Osteoblast (primary cell): ENCODE measurements at regions not wholly inside any gene's neighbourhood (a gene's known extent, or its start where the extent isn't known, plus 50 kb on each side); places are given as distances from the start of the nearest gene placed in this dataset.

Source experiments
- DNase-seq: peaks from one replicate; pipeline ENCODE4 v3.0.0; 2011; ENCODE audit warnings: low spot score, mixed read lengths; ENCODE audit not compliant: insufficient read length; ENCODE audit errors: missing footprints
- H2AFZ ChIP-seq: 2 replicates; pipeline ENCODE4 v1.6.0; 2011; ENCODE audit warnings: mild to moderate bottlenecking, low read length
- H3K27ac ChIP-seq: 2 replicates; pipeline ENCODE4 v1.5.1; 2011; ENCODE audit warnings: mild to moderate bottlenecking, low read depth, low read length, moderate library complexity
- H3K27me3 ChIP-seq: 2 replicates; pipeline ENCODE4 v1.6.0; 2012; ENCODE audit warnings: mild to moderate bottlenecking, control low read depth, inconsistent platforms, low read length, moderate library complexity; ENCODE audit not compliant: insufficient read depth
- H3K36me3 ChIP-seq: 2 replicates; pipeline ENCODE4 v1.5.1; 2011; ENCODE audit warnings: mild to moderate bottlenecking, low read length, control low read depth, moderate library complexity; ENCODE audit not compliant: insufficient read depth
- H3K4me1 ChIP-seq: 2 replicates; pipeline ENCODE4 v1.5.1; 2011; ENCODE audit warnings: mild to moderate bottlenecking, low read length, control low read depth, moderate library complexity; ENCODE audit not compliant: insufficient read depth
- H3K4me2 ChIP-seq: 2 replicates; pipeline ENCODE4 v1.6.0; 2011; ENCODE audit warnings: mild to moderate bottlenecking, low read length; ENCODE audit not compliant: insufficient read depth
- H3K4me3 ChIP-seq: fragments of 200-600 bp; sonication (generic); 3 replicates; pipeline ENCODE4 v1.5.1; 2012; ENCODE audit warnings: mild to moderate bottlenecking, low read length, inconsistent platforms; ENCODE audit not compliant: insufficient read depth
- H3K79me2 ChIP-seq: 2 replicates; pipeline ENCODE4 v1.6.0; 2012; ENCODE audit warnings: mild to moderate bottlenecking, low read length, control low read depth, inconsistent platforms; ENCODE audit not compliant: insufficient read depth
- H3K9me3 ChIP-seq: 2 replicates; pipeline ENCODE4 v1.5.1; 2011; ENCODE audit warnings: low read depth, low read length, control low read depth
- H4K20me1 ChIP-seq: 2 replicates; pipeline ENCODE4 v1.6.0; 2012; ENCODE audit warnings: mild to moderate bottlenecking, low read length, control low read depth; ENCODE audit not compliant: insufficient read depth
- CTCF ChIP-seq: IDR thresholded peaks from 2 replicates; pipeline ENCODE4 v1.5.1; 2011; ENCODE audit warnings: mild to moderate bottlenecking, low read depth, low read length, moderate library complexity; ENCODE audit errors: extremely low read depth

GRCh38 chr2:187956906-187957534, 334.7 kb upstream of the GULP1 start:
- H3K4me2 ChIP-seq, result no peak overlapping the region
- no peak overlapping the region for H3K4me3 ChIP-seq
- TF ChIP-seq CTCF, result no peak
- H2AFZ ChIP-seq, result no peak overlapping the region
- H3K9me3 ChIP-seq, result no peaks in the 10 kb centered on the region
- DNase-seq, result no peak
- H3K4me1 ChIP-seq, result no peaks in the 10 kb centered on the region
- H3K27me3 ChIP-seq, result no peaks in the 10 kb centered on the region
- no peaks in the 10 kb centered on the region for H4K20me1 ChIP-seq
- H3K79me2 ChIP-seq, result no peaks in the 10 kb centered on the region
- no peak overlapping the region for H3K27ac ChIP-seq
- no peaks in the 10 kb centered on the region for H3K36me3 ChIP-seq

DNA sequence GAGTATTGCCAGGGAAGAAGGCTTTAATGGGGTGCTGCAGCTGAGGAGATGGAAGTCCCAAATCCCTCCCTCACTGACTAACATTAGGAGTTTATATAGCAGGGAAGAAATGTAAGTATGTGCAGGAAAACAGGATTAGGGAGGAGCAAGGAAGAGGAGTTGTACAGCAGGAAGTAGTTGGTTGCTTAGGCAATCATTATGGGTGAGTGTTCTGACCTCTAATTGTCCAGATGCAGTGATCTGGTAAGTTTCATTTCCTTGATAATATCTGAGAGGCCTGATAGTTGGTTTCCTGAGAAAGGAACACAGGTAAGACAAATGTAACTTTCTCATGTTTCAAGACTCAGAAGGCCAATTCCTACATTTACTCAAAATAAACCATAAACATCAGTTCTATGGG, 331.9 kb upstream of the GULP1 start:
- Histone ChIP-seq H3K27ac (no peak overlapping the region), H3K27me3 (no peaks in the 10 kb centered on the region), H3K4me1 (no peaks in the 10 kb centered on the region), H3K4me3 (no peak overlapping the region), H3K79me2 (no peaks in the 10 kb centered on the region), H4K20me1 (no peaks in the 10 kb centered on the region), H3K36me3 (no peaks in the 10 kb centered on the region), H3K4me2 (no peak overlapping the region), H3K9me3 (no peaks in the 10 kb centered on the region), H2AFZ (no peak overlapping the region)
- no peak for DNase-seq
- TF ChIP-seq CTCF, result no peak

DNA sequence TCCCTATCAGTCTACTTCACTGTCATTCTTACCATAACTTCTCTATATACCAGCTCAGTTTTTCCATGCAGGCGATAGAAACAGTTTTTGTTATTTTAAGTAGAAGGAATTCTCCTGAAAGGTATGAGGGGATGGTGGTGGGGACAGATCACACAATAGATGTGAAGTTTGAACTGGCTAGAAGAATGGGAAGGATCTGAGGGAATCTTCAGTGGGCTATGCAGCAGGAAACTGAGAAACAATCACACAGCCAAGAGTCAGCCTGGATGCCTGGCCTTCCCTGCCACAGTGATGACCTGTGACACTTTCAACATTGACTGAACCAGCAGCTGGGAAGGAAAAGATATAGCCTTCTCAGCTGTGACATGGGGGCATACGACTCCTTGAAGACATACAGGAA, 329.1 kb upstream of the GULP1 start:
- no peak overlapping the region for H2AFZ ChIP-seq
- DNase-seq, result no peak
- TF ChIP-seq CTCF, result no peak

GRCh38 chr2:187964746-187965145, 326.9 kb upstream of the GULP1 start:
- no peak for DNase-seq
- H3K4me2 ChIP-seq, result no peak overlapping the region
- H3K4me1 ChIP-seq, result no peaks in the 10 kb centered on the region
- no peaks in the 10 kb centered on the region for H3K36me3 ChIP-seq
- H2AFZ ChIP-seq, result no peak overlapping the region
- H3K79me2 ChIP-seq, result no peaks in the 10 kb centered on the region
- H3K27ac ChIP-seq, result no peak overlapping the region
- no peak overlapping the region for H3K4me3 ChIP-seq
- TF ChIP-seq CTCF, result no peak
- H3K9me3 ChIP-seq, result no peaks in the 10 kb centered on the region
- H4K20me1 ChIP-seq, result no peaks in the 10 kb centered on the region
- no peaks in the 10 kb centered on the region for H3K27me3 ChIP-seq

More for the DNA sequence above, 329.1 kb upstream of the GULP1 start:
- Histone ChIP-seq H3K36me3 (no peaks in the 10 kb centered on the region), H4K20me1 (no peaks in the 10 kb centered on the region), H3K27ac (no peak overlapping the region), H3K4me1 (no peaks in the 10 kb centered on the region), H3K4me2 (no peak overlapping the region), H3K27me3 (no peaks in the 10 kb centered on the region), H3K79me2 (no peaks in the 10 kb centered on the region), H3K9me3 (no peaks in the 10 kb centered on the region), H3K4me3 (no peak overlapping the region)
